ENCODE measurements at regions not wholly inside any gene's neighbourhood (a gene's known extent, or its start where the extent isn't known, plus 50 kb on each side); places are given as distances from the start of the nearest gene placed in this dataset.

DNA sequence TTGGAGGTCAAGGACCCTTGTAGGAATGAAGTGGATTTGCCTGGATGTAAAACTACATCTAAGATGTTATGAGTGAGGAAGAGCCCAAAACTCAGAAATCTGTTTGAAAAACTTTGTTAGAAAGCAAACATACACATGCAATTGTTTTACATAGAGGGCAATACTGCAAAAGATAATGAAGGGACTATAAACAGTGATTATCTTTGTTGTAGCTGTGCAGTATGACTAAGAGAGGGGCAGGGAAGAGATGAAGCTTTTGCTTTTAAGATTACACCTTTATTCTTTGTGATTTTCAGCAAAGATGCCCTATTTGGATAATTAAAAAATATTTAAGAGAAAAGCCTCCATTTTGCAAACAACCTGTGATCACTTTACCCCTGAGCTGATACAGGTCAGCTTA lies 839.9 kb upstream of the RBFOX1 start:
- Histone ChIP-seq H3K27ac (no peak overlapping the region), H3K4me3 (no peak overlapping the region), H3K4me1 (no peaks in the 10 kb centered on the region), H3K9me3 (no peaks in the 10 kb centered on the region), H3K27me3 (no peaks in the 10 kb centered on the region), H3K36me3 (no peaks in the 10 kb centered on the region)
- ATAC-seq (no peak), DNase-seq (no peak)
- in situ Hi-C loops (cut with MboI; ENCODE audit: low sequenced_read_pairs in 4 of 4), result no loop called here
- intact Hi-C loops (cut with DNase I; ENCODE audit: low total_unique reads), result no loop called here
- TF ChIP-seq CTCF (IDR thresholded peaks at IDR 0.05 in 4 of 5, conservative IDR thresholded peaks at IDR 0.05 in 1 of 5) (no peak), POLR2A (IDR thresholded peaks at IDR 0.05) (no peak)

DNA sequence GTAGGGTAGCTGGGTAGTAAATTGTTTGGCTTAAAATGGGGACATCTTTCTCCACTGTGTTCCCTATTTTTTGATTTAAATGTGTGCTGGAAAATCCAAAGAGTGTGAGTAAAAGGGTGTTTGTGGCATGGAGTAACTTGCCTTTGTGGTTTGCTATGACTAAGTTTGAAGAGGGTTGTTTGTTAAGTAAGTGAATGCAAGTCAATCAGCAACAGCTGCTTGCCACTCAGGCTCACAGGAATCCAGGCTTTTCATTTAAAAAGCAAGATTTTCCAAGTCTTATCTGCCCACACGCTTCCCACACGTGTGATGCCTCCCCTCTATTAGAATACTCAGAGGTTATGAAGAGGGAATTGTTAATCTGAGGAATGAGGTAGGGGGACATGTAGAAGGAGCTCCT lies 847.7 kb upstream of the RBFOX1 start:
- intact Hi-C loops (cut with DNase I; ENCODE audit: low total_unique reads) (no loop called here), in situ Hi-C loops (cut with MboI; ENCODE audit: low sequenced_read_pairs in 4 of 4) (no loop called here)
- H3K4me1 ChIP-seq, result no peaks in the 10 kb centered on the region
- no peak for DNase-seq
- TF ChIP-seq POLR2A (IDR thresholded peaks at IDR 0.05), result no peak
- no peak for TF ChIP-seq CTCF (IDR thresholded peaks at IDR 0.05 in 4 of 5, conservative IDR thresholded peaks at IDR 0.05 in 1 of 5)
- H3K27ac ChIP-seq, result no peak overlapping the region
- no peaks in the 10 kb centered on the region for H3K36me3 ChIP-seq
- ATAC-seq, result no peak
- no peaks in the 10 kb centered on the region for H3K9me3 ChIP-seq
- no peak overlapping the region for H3K4me3 ChIP-seq
- no peaks in the 10 kb centered on the region for H3K27me3 ChIP-seq

DNA sequence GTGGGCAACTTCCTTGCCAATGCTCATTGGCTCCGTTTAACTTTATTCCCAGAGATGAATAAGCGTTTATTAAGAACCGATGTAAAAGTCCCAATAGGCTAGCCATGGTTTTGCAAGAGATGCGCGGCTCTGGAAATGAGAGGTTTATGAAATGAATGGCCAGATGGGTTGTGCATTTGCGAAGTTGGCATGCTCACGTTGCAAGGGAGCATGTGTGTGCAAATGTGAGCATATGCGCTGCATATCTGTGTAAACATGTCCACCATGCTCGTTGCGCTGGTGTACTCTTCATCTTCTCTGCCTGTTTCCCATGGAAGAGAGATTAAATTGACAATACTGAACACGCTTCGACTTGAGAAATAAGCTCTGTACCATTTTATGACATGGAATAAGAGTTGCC lies 848.6 kb upstream of the RBFOX1 start:
- no peak for TF ChIP-seq POLR2A (IDR thresholded peaks at IDR 0.05)
- no peak for TF ChIP-seq CTCF (IDR thresholded peaks at IDR 0.05 in 4 of 5, conservative IDR thresholded peaks at IDR 0.05 in 1 of 5)
- Histone ChIP-seq H3K36me3 (no peaks in the 10 kb centered on the region), H3K9me3 (no peaks in the 10 kb centered on the region), H3K4me3 (no peak overlapping the region), H3K27ac (no peak overlapping the region), H3K4me1 (no peaks in the 10 kb centered on the region), H3K27me3 (no peaks in the 10 kb centered on the region)
- intact Hi-C loops (cut with DNase I; ENCODE audit: low total_unique reads), result no loop called here
- ATAC-seq (no peak), DNase-seq (no peak)
- in situ Hi-C loops (cut with MboI; ENCODE audit: low sequenced_read_pairs in 4 of 4), result no loop called here

DNA sequence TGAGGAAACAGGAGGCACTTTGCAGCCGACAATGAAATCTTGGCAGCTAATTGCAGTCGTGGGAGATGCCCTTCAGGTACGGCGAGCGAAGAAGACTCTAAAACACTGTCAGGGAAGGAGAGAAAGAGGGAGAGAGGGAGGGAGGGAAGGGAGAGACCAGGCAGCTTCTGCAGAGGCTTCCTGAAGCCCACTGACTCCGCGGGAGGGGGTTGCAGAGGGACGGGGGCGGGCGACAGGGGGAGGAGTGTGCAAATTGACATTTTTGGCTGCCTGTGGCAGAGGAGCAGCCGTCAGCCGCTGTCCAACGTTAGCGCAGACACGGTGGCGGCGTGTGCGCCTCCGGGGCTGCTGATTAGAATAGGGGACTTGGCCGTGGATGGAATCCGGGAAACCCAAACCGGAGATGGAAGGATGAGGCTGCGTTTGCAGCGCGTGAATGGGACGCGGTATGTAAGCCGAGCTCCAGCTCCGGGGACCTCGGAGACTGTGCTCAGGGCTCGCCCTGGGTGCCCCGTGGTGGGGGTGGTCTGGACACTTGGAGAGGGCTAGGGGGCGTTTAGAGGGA lies 849.1 kb upstream of the RBFOX1 start:
- intact Hi-C loops (cut with DNase I; ENCODE audit: low total_unique reads), result no loop called here
- no peak for ATAC-seq
- no peak for DNase-seq
- Histone ChIP-seq H3K36me3 (no peaks in the 10 kb centered on the region), H3K9me3 (no peaks in the 10 kb centered on the region), H3K4me1 (no peaks in the 10 kb centered on the region), H3K4me3 (no peak overlapping the region), H3K27ac (no peak overlapping the region), H3K27me3 (no peaks in the 10 kb centered on the region)
- in situ Hi-C loops (cut with MboI; ENCODE audit: low sequenced_read_pairs in 4 of 4), result no loop called here
- TF ChIP-seq CTCF (IDR thresholded peaks at IDR 0.05 in 4 of 5, conservative IDR thresholded peaks at IDR 0.05 in 1 of 5), result no peak
- no peak for TF ChIP-seq POLR2A (IDR thresholded peaks at IDR 0.05)
